ENCODE measurements at regions not wholly inside any gene's neighbourhood (a gene's known extent, or its start where the extent isn't known, plus 50 kb on each side); places are given as distances from the start of the nearest gene placed in this dataset.
"Not testable (repeated sequence)": the region's sequence is repeated elsewhere in the genome, so short reads cannot be mapped to it uniquely, and the experiment has no call there.

GRCh38 chr5:93933269-93933668, 191.9 kb upstream of the POU5F2 start:
- TF ChIP-seq CTCF (IDR thresholded peaks at IDR 0.05); POLR2AphosphoS5 (IDR thresholded peaks at IDR 0.05); EP300 (IDR thresholded peaks at IDR 0.05); POLR2A (IDR thresholded peaks at IDR 0.05; ENCODE audit: low read depth): not testable (repeated sequence)

Data from esophagus muscularis mucosa (tissue), 4 donors.